Rectal smooth muscle tissue (tissue), 1 donor: ENCODE measurements at regions not wholly inside any gene's neighbourhood (a gene's known extent, or its start where the extent isn't known, plus 50 kb on each side); places are given as distances from the start of the nearest gene placed in this dataset.

Experiments
- H3K27ac ChIP-seq: one replicate; pipeline ENCODE4 v1.7.0; 2013; ENCODE audit warnings: low read depth, low read length, inconsistent platforms
- H3K27me3 ChIP-seq: one replicate; pipeline ENCODE4 v1.7.0; 2013; ENCODE audit warnings: low read length; ENCODE audit not compliant: control insufficient read depth, insufficient read depth
- H3K36me3 ChIP-seq: one replicate; pipeline ENCODE4 v1.7.0; 2013; ENCODE audit warnings: low read length; ENCODE audit not compliant: control insufficient read depth, insufficient read depth
- H3K4me1 ChIP-seq: one replicate; pipeline ENCODE4 v1.7.0; 2013; ENCODE audit warnings: low read length; ENCODE audit not compliant: control insufficient read depth, insufficient read depth
- H3K4me3 ChIP-seq: one replicate; pipeline ENCODE4 v1.7.0; 2013; ENCODE audit warnings: low read length
- H3K9ac ChIP-seq: one replicate; pipeline ENCODE4 v1.7.0; 2013; ENCODE audit warnings: low read length

- Histone ChIP-seq H3K9ac (no peak overlapping the region), H3K4me1 (no peaks in the 10 kb centered on the region), H3K36me3 (no peaks in the 10 kb centered on the region), H3K27ac (no peak overlapping the region), H3K27me3 (no peaks in the 10 kb centered on the region), H3K4me3 (no peak overlapping the region)
Measured at GRCh38 chr9:32322622-32323021, 61.8 kb upstream of the ACO1 start.

- Histone ChIP-seq H3K36me3 (no peaks in the 10 kb centered on the region), H3K27ac (no peak overlapping the region), H3K4me3 (no peak overlapping the region), H3K9ac (no peak overlapping the region), H3K4me1 (no peaks in the 10 kb centered on the region), H3K27me3 (no peaks in the 10 kb centered on the region)
Measured at GRCh38 chr9:32326146-32326545, 58.3 kb upstream of the ACO1 start.

- Histone ChIP-seq H3K27me3 (no peaks in the 10 kb centered on the region), H3K36me3 (no peaks in the 10 kb centered on the region), H3K4me1 (no peaks in the 10 kb centered on the region), H3K27ac (no peak overlapping the region), H3K9ac (no peak overlapping the region), H3K4me3 (no peak overlapping the region)
Measured at GRCh38 chr9:32331240-32331639, 53.2 kb upstream of the ACO1 start.

GRCh38 chr9:32334112-32334511, 50.3 kb upstream of the ACO1 start:
- H3K36me3 ChIP-seq = no peaks in the 10 kb centered on the region
- H3K27me3 ChIP-seq = no peaks in the 10 kb centered on the region
- H3K9ac ChIP-seq = no peak overlapping the region
- no peak overlapping the region for H3K27ac ChIP-seq
- no peaks in the 10 kb centered on the region for H3K4me1 ChIP-seq
- no peak overlapping the region for H3K4me3 ChIP-seq
